ENCODE measurements at regions not wholly inside any gene's neighbourhood (a gene's known extent, or its start where the extent isn't known, plus 50 kb on each side); places are given as distances from the start of the nearest gene placed in this dataset.

- Mint-ChIP-seq H3K27me3 (peaks cover 17% of the 10 kb centered on the region), H3K4me1 (ENCODE audit: low read depth) (no peaks in the 10 kb centered on the region), H3K36me3 (no peaks in the 10 kb centered on the region), H3K4me3 (no peak overlapping the region), H3K27ac (no peak overlapping the region), H3K9me3 (ENCODE audit: low read depth) (no peaks in the 10 kb centered on the region)
Observed at GRCh38 chr17:72578817-72579470, 458.1 kb downstream of the SOX9 start.

DNA sequence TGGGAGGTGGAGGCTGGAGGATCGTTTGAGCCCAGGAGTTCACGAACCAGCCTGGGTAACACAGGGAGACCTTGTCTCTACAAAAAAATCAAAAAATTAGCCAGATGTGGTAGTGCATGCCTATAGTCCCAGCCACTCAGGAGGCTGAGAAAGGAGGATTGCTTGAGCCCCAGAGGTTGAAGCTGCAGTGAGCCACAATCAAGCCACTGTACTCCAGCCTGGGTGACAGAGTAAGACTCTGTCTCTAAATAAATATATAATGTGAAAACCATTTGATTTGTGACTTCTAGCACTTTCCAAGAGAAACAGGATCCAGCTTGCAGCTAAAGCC, 459.1 kb downstream of the SOX9 start:
- no peaks in the 10 kb centered on the region for H3K36me3 Mint-ChIP-seq
- no peak overlapping the region for H3K4me3 Mint-ChIP-seq
- peaks cover 9% of the 10 kb centered on the region for H3K27me3 Mint-ChIP-seq
- H3K9me3 Mint-ChIP-seq (ENCODE audit: low read depth), result no peaks in the 10 kb centered on the region
- no peak overlapping the region for H3K27ac Mint-ChIP-seq
- no peaks in the 10 kb centered on the region for H3K4me1 Mint-ChIP-seq (ENCODE audit: low read depth)

DNA sequence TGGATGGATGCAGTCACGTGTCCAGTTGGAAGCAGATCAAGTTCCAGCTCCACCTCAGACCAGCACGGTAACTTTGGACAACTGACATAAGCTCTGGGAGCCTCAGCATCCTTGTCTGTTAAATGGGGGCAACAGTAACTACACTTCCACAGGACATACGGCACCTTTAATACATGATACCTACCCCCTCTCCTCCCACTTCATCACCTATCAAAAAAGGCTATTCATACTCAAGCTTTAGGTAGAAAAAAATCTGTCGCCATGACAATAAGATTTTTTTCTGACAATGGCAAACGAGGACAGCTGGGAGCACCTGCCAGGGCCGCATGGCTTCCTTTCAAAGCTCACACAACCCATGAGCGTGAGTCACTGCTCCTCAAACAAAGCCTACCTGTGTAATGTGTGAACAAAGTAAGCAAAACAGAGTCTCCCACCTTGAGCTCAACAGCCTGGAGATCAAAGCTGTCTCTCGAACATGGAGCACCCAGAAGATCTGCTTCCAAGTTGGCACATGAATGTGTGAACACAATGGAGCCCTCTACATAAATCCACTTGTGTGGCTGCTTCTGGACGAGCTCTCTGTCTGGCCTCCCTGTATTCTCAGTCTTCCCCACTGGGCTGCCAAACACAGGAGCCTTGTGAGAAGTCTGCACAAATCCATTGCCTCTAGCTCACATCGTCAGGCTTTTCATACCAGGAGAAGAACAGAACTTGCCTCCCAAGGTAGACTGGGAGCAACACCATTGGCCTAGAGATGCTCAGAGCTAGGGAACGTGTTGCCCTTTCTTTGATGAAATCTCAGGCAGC, 459.7 kb downstream of the SOX9 start:
- Mint-ChIP-seq H3K9me3 (ENCODE audit: low read depth) (no peaks in the 10 kb centered on the region), H3K4me1 (ENCODE audit: low read depth) (no peaks in the 10 kb centered on the region), H3K4me3 (no peak overlapping the region), H3K27me3 (peaks cover 9% of the 10 kb centered on the region), H3K36me3 (no peaks in the 10 kb centered on the region), H3K27ac (no peak overlapping the region)

DNA sequence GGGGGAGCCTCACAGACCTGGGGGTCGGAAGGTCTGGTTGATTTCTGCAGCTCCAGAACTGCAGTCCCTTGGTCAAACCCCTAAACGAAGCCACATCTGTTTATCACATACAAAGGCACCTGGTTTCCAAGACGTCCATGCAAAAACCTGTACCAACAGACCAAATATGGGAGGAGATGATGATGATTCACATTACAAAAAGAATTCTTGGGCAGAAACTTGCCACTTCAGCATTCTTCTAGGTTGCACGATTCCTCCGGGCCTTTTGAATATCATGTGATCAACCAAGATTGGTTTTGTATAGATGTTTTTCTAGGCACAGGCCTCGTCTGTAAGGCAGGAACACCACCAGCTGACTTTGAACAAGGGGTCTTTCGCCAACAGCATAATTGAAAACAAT, 466.3 kb downstream of the SOX9 start:
- no peak overlapping the region for H3K4me3 Mint-ChIP-seq
- H3K27me3 Mint-ChIP-seq, result peaks cover 28% of the 10 kb centered on the region
- H3K36me3 Mint-ChIP-seq, result no peaks in the 10 kb centered on the region
- H3K9me3 Mint-ChIP-seq (ENCODE audit: low read depth), result no peaks in the 10 kb centered on the region
- no peak overlapping the region for H3K27ac Mint-ChIP-seq
- peaks cover 29% of the 10 kb centered on the region for H3K4me1 Mint-ChIP-seq (ENCODE audit: low read depth)

- peaks cover 29% of the 10 kb centered on the region for H3K4me1 Mint-ChIP-seq (ENCODE audit: low read depth)
- H3K27me3 Mint-ChIP-seq, result peaks cover 22% of the 10 kb centered on the region
- no peak overlapping the region for H3K4me3 Mint-ChIP-seq
- no peak overlapping the region for H3K27ac Mint-ChIP-seq
- no peaks in the 10 kb centered on the region for H3K9me3 Mint-ChIP-seq (ENCODE audit: low read depth)
- no peaks in the 10 kb centered on the region for H3K36me3 Mint-ChIP-seq
Observed at GRCh38 chr17:72587773-72588511, 467.1 kb downstream of the SOX9 start.

DNA sequence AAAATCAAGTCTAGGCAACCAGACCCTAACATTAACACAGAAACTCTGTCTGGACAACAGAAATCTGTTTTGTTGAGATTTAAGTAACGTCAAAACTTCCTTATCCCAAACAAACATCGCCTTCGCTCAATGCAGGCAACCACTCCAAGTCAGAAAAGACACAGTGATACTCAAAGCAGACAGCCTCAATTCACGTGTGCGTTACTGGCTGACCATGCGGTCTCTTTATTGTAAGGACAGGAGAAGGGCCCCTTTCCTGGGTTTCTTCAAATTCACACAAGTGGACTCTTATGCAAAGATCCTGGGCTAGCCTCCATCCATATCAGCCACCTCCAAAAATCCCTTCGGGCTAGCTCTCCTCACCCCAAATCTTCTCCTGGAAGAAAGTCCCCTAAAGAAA, 467.7 kb downstream of the SOX9 start:
- no peaks in the 10 kb centered on the region for H3K36me3 Mint-ChIP-seq

GRCh38 chr17:72588961-72589360, 468.1 kb downstream of the SOX9 start:
- H3K36me3 Mint-ChIP-seq, result no peaks in the 10 kb centered on the region
- no peaks in the 10 kb centered on the region for H3K9me3 Mint-ChIP-seq (ENCODE audit: low read depth)
- no peak overlapping the region for H3K27ac Mint-ChIP-seq
- no peak overlapping the region for H3K4me3 Mint-ChIP-seq
- H3K4me1 Mint-ChIP-seq (ENCODE audit: low read depth), result peaks cover 31% of the 10 kb centered on the region
- H3K27me3 Mint-ChIP-seq, result peaks cover 25% of the 10 kb centered on the region

More for the DNA sequence above, 467.7 kb downstream of the SOX9 start:
- H3K27me3 Mint-ChIP-seq, result peaks cover 25% of the 10 kb centered on the region
- H3K4me3 Mint-ChIP-seq, result no peak overlapping the region
- H3K4me1 Mint-ChIP-seq (ENCODE audit: low read depth), result peaks cover 31% of the 10 kb centered on the region
- H3K27ac Mint-ChIP-seq, result no peak overlapping the region
- H3K9me3 Mint-ChIP-seq (ENCODE audit: low read depth), result no peaks in the 10 kb centered on the region

- peaks cover 31% of the 10 kb centered on the region for H3K4me1 Mint-ChIP-seq (ENCODE audit: low read depth)
- H3K27me3 Mint-ChIP-seq, result peaks cover 25% of the 10 kb centered on the region
- H3K9me3 Mint-ChIP-seq (ENCODE audit: low read depth), result no peaks in the 10 kb centered on the region
- H3K4me3 Mint-ChIP-seq, result peak overlapping the region; percentile 36
- H3K36me3 Mint-ChIP-seq, result no peaks in the 10 kb centered on the region
- no peak overlapping the region for H3K27ac Mint-ChIP-seq
Observed at GRCh38 chr17:72590382-72590781, 469.6 kb downstream of the SOX9 start.

- Mint-ChIP-seq H3K4me3 (peak overlapping the region; percentile 77), H3K27me3 (peaks cover 25% of the 10 kb centered on the region), H3K4me1 (ENCODE audit: low read depth) (peaks cover 31% of the 10 kb centered on the region), H3K27ac (no peak overlapping the region), H3K36me3 (no peaks in the 10 kb centered on the region), H3K9me3 (ENCODE audit: low read depth) (no peaks in the 10 kb centered on the region)
Observed at GRCh38 chr17:72590882-72591281, 470.1 kb downstream of the SOX9 start.

GRCh38 chr17:72591289-72592241, 470.7 kb downstream of the SOX9 start:
- Mint-ChIP-seq H3K27ac (no peak overlapping the region), H3K36me3 (no peaks in the 10 kb centered on the region), H3K9me3 (ENCODE audit: low read depth) (no peaks in the 10 kb centered on the region), H3K4me1 (ENCODE audit: low read depth) (peaks cover 31% of the 10 kb centered on the region), H3K27me3 (peaks cover 25% of the 10 kb centered on the region), H3K4me3 (peak overlapping the region; percentile 86)

DNA sequence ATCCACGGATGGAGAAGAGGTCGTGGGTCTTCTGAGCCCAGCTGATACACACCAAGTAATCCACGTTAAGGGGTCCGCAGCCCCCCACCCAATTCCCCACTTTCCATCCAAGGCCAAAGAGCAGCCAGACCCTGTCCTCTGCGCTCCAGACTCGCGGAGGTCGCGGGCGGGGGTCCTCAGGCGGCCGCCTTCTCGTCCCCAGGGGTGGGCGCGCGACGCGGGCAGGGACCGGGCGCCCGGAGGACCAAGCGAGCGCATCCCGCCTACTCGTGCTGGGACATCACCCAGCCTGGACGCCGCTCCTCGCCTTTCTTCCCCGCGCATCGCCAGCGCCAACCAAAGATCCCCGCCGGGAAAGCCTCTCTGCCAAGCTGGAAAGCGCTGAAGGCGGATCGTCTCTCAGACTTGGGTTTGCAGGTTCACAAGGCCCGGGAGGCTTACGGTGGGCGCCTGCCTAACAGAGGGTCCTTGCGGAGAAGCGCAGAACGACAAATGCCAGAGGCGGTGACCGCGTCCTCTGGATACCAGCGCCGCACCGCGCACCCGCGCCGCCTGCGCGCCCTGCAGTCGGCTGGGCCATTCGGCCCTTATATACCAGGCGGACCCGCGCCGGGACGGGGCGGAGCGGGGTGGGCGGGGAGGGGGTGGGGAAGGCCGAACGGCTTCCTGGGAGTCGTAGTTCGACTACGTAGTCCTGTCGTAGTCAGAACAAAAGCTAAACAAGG, 471.6 kb downstream of the SOX9 start:
- Mint-ChIP-seq H3K27me3 (peaks cover 32% of the 10 kb centered on the region), H3K36me3 (no peaks in the 10 kb centered on the region), H3K4me1 (ENCODE audit: low read depth) (peaks cover 26% of the 10 kb centered on the region), H3K9me3 (ENCODE audit: low read depth) (no peaks in the 10 kb centered on the region), H3K27ac (no peak overlapping the region), H3K4me3 (peak overlapping the region; percentile 86)

DNA sequence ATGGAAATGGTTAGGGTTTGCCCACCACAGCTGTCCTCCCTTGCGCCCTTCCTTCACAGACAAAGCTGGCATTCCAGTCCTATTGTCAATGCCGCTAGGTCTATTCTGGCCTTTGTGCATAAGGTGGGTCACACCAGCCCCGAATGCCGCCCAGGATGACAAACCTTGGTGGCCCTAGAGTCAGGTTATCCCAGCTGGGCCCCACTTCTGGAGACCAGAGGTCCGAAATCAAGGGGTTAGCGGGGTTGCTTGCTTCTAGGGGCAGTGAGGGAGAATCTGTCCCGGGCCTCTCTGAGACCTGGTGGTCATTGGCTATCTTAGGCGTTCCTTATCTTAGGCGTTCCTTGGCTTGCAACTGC, 472.1 kb downstream of the SOX9 start:
- H3K27ac Mint-ChIP-seq, result no peak overlapping the region
- H3K27me3 Mint-ChIP-seq, result peaks cover 32% of the 10 kb centered on the region
- H3K9me3 Mint-ChIP-seq (ENCODE audit: low read depth), result no peaks in the 10 kb centered on the region
- peak overlapping the region; percentile 53 for H3K4me3 Mint-ChIP-seq
- no peaks in the 10 kb centered on the region for H3K36me3 Mint-ChIP-seq
- H3K4me1 Mint-ChIP-seq (ENCODE audit: low read depth), result peaks cover 21% of the 10 kb centered on the region

GRCh38 chr17:72594248-72594647, 473.4 kb downstream of the SOX9 start:
- H3K27me3 Mint-ChIP-seq, result peaks cover 28% of the 10 kb centered on the region
- H3K27ac Mint-ChIP-seq, result no peak overlapping the region
- peaks cover 15% of the 10 kb centered on the region for H3K4me1 Mint-ChIP-seq (ENCODE audit: low read depth)
- H3K9me3 Mint-ChIP-seq (ENCODE audit: low read depth), result no peaks in the 10 kb centered on the region
- no peak overlapping the region for H3K4me3 Mint-ChIP-seq
- no peaks in the 10 kb centered on the region for H3K36me3 Mint-ChIP-seq

Measured in activated naive CD8-positive, alpha-beta T cell (primary cell).